Right lobe of liver (tissue), 4 donors: ENCODE measurements at regions not wholly inside any gene's neighbourhood (a gene's known extent, or its start where the extent isn't known, plus 50 kb on each side); places are given as distances from the start of the nearest gene placed in this dataset.

ENCODE experiments used
- CTCF ChIP-seq, 4 donors: fragments of 200-600 bp in 3 of 4; fragments of 450-650 bp in 1 of 4; IDR thresholded peaks; one replicate each; pipeline versions ENCODE4 v1.5.1 to v1.8.0; 2016 to 2022; ENCODE audit warnings: antibody characterized with exemption in 4 of 4, mild to moderate bottlenecking in 2 of 4
- POLR2A ChIP-seq: fragments of 450-650 bp; IDR thresholded peaks from one replicate; pipeline ENCODE4 v1.6.1; 2017; ENCODE audit warnings: antibody characterized with exemption, mild to moderate bottlenecking
- donor health status: DM: no; HTN: no; CAD: no.
- donor health status: DM: no; HTN: no; CAD: no.
- donor health status: DM: no; HTN: yes; CAD: no.

GRCh38 chr4:95701500-95702170, 138.3 kb upstream of the PDHA2 start:
- TF ChIP-seq CTCF (IDR thresholded peaks at IDR 0.05) (no peak), POLR2A (no peak)
